Duodenal mucosa (tissue), 2 donors: ENCODE measurements at regions not wholly inside any gene's neighbourhood (a gene's known extent, or its start where the extent isn't known, plus 50 kb on each side); places are given as distances from the start of the nearest gene placed in this dataset.

Source experiments
- H3K27ac ChIP-seq: one replicate; pipeline ENCODE4 v1.7.0; 2013; ENCODE audit warnings: low read depth, low read length
- H3K27me3 ChIP-seq, 2 donors: one replicate each; pipeline ENCODE4 v1.7.0; 2013; ENCODE audit warnings: low read length in 2 of 2, control low read depth in 1 of 2; ENCODE audit not compliant: insufficient read depth in 2 of 2, control insufficient read depth in 1 of 2
- H3K36me3 ChIP-seq, 2 donors: one replicate each; pipeline ENCODE4 v1.7.0; 2013; ENCODE audit warnings: low read length in 2 of 2, control low read depth in 1 of 2; ENCODE audit not compliant: insufficient read depth in 2 of 2, control insufficient read depth in 1 of 2
- H3K4me1 ChIP-seq, 2 donors: one replicate each; pipeline ENCODE4 v1.7.0; 2013; ENCODE audit warnings: low read length in 2 of 2, control low read depth in 1 of 2; ENCODE audit not compliant: insufficient read depth in 2 of 2, control insufficient read depth in 1 of 2
- H3K4me3 ChIP-seq, 2 donors: one replicate each; pipeline ENCODE4 v1.7.0; 2013; ENCODE audit warnings: low read length in 2 of 2, low read depth in 1 of 2
- H3K9ac ChIP-seq, 2 donors: one replicate each; pipeline ENCODE4 v1.7.0; 2013; ENCODE audit warnings: low read length in 2 of 2, low read depth in 1 of 2
- H3K9me3 ChIP-seq, 2 donors: one replicate each; pipeline ENCODE4 v1.7.0; 2013; ENCODE audit warnings: low read length in 2 of 2, control low read depth in 1 of 2; ENCODE audit not compliant: control insufficient read depth in 1 of 2

DNA sequence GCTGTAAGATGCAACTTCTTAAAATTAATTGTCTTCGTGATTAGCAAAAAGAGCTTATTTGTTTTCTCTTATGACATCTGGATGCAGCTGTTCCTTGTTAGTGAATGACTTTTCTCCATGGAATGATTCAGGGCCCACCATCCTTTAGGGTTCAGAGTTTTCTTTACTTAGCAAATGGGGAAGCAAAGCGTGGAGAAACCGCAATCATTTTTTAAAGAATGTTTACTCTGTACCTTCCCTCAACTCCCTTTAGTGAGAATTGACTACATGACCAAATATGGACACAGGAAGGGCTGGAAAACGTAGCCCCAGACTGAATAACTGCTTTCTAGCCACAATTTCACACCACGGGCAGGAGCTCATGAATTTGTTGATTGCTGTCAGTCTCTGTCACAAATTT lies 130.1 kb downstream of the EDEM1 start:
- Histone ChIP-seq H3K27ac (no peak overlapping the region), H3K36me3 (no peaks in the 10 kb centered on the region), H3K4me3 (no peak overlapping the region), H3K9me3 (no peaks in the 10 kb centered on the region), H3K27me3 (no peaks in the 10 kb centered on the region), H3K9ac (no peak overlapping the region), H3K4me1 (peaks cover 3 to 14% of the 10 kb centered on the region in 2 donors)

DNA sequence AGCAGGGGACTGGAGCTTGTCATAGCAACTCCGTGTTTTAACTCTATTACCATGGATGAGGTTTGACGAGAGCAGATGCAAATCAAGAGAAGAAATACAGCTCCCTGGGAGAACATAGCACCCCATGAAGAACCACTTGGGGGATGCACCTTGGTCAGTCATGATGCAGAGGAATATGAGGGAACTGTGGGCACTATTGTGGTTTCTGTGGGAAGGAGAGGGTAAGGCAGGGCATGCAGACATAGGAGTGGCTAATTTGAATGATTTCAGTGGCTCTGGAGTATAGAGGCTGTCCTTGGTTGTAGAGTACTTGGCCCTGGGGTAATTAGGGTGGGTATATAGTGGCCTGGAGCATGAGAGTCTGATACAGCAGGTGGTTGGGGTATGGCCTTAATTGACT lies 131.9 kb downstream of the EDEM1 start:
- H3K4me3 ChIP-seq, result no peak overlapping the region
- no peak overlapping the region for H3K27ac ChIP-seq
- H3K9ac ChIP-seq, result no peak overlapping the region
- no peaks in the 10 kb centered on the region for H3K36me3 ChIP-seq
- no peaks in the 10 kb centered on the region for H3K27me3 ChIP-seq
- H3K4me1 ChIP-seq, result peaks cover 3 to 11% of the 10 kb centered on the region in 2 donors
- no peaks in the 10 kb centered on the region for H3K9me3 ChIP-seq

DNA sequence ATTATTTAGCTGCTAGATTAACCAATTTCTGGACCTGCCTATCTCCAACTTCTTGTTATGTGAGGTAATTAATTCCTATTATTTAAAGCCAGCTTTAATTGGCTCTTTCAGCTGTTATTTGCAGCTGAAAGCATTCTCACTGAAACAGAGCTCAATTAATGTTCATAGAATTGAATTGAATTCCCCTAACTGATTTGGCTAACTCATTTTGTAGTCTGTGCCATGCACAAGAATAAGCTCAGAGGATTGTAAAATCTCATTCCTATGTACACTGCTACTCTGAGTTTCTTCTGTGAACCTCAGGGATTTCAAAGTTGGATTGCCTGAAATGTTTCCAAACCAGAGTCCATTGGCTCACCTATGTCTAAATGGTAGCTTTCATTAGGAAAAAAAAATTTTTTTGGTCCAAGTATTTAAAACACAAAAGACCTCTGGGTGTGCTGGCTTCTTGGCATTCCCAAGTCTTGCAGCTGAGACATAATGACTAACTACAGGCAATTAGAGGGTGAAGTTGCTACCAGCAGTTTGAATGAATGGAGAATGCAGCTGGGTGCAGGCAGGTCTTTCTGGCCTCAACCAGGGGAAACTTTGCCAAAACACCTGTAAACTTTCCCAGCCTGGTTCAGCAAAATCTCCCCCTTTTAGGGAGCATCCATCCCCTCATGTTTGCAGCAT lies 134.3 kb downstream of the EDEM1 start:
- no peaks in the 10 kb centered on the region for H3K27me3 ChIP-seq
- H3K36me3 ChIP-seq, result no peaks in the 10 kb centered on the region
- no peaks in the 10 kb centered on the region for H3K4me1 ChIP-seq
- H3K27ac ChIP-seq, result no peak overlapping the region
- no peaks in the 10 kb centered on the region for H3K9me3 ChIP-seq
- H3K9ac ChIP-seq, result no peak overlapping the region
- no peak overlapping the region for H3K4me3 ChIP-seq

DNA sequence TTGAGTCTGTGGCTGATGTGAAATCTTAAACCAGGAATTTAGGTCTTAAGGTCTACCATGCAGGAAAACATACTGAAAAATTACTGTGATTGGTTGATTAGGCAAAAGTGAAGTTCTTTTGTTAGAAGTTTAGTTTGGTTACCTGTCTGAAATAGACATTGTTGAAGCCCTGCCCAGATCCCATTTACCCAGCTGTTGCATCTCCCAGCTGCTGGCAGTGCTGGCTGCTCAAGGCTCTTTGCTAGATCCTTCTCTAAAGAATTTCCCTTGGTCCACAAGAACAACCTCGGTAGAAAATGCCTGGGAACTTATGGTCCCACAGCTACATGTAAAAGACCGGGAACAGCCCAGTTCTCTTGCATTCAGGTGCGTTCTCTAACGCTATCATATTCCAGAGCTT lies 137.3 kb downstream of the EDEM1 start:
- Histone ChIP-seq H3K4me3 (no peak overlapping the region), H3K27ac (no peak overlapping the region), H3K36me3 (no peaks in the 10 kb centered on the region), H3K9ac (no peak overlapping the region), H3K4me1 (no peaks in the 10 kb centered on the region), H3K27me3 (no peaks in the 10 kb centered on the region), H3K9me3 (no peaks in the 10 kb centered on the region)

DNA sequence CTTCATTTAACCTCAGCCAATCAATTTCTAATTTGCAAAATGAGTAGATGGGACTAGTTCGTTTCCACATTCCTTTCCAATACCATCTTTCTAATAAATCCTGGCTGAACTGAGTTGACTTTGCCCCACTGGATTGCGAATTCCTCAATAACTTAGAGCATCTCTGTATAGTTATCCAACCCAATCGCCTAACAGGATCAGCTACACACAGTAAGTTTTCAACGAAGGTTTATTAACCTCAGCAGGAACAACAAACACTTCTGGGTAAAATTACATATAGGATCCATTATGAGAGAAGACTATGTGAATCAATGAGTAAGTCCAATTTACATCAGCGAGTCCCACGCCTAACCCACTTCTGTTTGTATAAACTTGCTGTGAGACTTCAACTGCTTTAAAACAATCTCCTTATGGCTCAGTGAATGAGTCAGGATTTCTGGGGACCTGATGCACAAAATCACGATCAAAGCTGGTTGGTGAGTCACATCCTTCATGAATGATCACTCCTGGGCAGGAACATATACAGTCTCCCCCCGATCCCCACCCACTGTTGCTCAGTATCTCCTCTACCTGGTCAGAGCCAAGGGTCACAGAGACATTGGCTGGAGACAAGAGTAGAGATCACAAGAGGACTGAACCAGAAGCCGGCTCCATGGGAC lies 142.8 kb downstream of the EDEM1 start:
- H3K4me3 ChIP-seq, result no peak overlapping the region
- no peaks in the 10 kb centered on the region for H3K27me3 ChIP-seq
- peaks cover 3 to 22% of the 10 kb centered on the region in 2 donors for H3K4me1 ChIP-seq
- no peaks in the 10 kb centered on the region for H3K36me3 ChIP-seq
- H3K27ac ChIP-seq, result no peak overlapping the region
- H3K9ac ChIP-seq, result no peak overlapping the region
- H3K9me3 ChIP-seq, result no peaks in the 10 kb centered on the region

DNA sequence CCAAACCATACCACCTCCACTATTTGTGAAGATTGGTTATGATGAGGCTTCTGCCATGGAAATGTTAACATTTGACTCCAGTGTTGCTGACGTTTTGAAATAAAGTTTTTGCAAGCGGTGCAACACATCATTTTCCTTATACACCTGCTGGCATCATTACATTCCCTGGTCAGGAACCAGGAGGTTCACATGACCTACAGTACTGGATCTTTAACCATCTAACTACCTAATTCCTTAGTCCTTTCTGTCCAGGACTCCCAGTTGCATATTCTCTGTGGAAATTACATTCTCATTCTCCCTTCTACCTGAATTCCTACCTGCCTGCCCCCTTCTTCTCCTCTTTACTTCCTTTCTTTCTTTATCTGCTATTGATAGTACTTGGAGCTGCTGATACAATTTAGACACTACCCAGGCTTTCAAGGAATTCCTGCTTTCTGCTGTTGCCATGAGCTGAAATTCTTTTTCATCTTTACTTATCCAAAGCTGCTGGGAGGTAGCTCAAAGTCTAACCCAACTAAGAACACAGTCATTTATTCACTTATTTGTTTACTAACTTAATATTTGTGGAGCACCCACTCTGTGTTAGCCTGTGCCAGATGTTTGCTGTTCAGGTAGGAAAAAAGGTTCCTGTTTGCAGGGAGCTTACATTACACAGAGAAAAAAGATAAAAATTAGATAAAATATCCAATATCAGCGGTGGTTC lies 144.2 kb downstream of the EDEM1 start:
- no peaks in the 10 kb centered on the region for H3K27me3 ChIP-seq

DNA sequence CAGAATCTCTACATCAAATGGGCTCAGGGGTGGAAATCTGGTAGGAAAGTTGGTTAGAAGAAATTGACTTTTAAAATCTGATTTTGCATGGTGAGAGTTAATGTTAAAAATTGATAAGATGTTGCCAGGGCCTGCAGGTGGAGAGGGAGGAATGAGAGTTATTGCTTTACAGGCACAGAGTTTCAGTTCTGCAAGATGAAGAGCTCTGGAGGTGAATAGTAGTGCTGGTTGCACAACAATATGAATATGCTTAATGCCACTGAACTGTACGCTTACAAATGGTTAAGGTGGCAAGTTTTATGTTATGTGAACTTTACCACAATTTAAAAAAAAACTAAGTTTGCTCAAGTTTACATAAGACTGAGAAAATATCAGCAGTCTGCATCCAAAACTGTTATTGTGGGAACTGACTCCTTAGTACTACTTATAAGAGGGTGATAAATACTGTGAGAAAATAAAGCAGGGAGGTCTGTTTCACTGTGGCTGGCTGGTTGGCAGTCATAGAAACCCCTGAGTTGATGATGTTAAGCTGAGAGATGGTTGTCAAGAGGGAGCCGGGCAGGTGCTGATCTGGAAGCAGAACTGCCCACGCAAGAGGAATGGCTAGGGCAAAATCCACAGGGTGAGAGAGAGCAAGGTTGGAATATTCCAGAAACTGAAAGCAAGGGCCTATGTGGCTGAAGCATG lies 144.9 kb downstream of the EDEM1 start:
- Histone ChIP-seq H3K9me3 (no peaks in the 10 kb centered on the region), H3K4me3 (no peak overlapping the region), H3K4me1 (peaks cover 3 to 22% of the 10 kb centered on the region in 2 donors), H3K36me3 (no peaks in the 10 kb centered on the region), H3K27me3 (no peaks in the 10 kb centered on the region), H3K9ac (no peak overlapping the region), H3K27ac (no peak overlapping the region)

More for the DNA sequence above, 144.2 kb downstream of the EDEM1 start:
- Histone ChIP-seq H3K4me1 (peaks cover 3 to 22% of the 10 kb centered on the region in 2 donors), H3K27ac (no peak overlapping the region), H3K4me3 (no peak overlapping the region), H3K9ac (no peak overlapping the region), H3K36me3 (no peaks in the 10 kb centered on the region), H3K9me3 (no peaks in the 10 kb centered on the region)

DNA sequence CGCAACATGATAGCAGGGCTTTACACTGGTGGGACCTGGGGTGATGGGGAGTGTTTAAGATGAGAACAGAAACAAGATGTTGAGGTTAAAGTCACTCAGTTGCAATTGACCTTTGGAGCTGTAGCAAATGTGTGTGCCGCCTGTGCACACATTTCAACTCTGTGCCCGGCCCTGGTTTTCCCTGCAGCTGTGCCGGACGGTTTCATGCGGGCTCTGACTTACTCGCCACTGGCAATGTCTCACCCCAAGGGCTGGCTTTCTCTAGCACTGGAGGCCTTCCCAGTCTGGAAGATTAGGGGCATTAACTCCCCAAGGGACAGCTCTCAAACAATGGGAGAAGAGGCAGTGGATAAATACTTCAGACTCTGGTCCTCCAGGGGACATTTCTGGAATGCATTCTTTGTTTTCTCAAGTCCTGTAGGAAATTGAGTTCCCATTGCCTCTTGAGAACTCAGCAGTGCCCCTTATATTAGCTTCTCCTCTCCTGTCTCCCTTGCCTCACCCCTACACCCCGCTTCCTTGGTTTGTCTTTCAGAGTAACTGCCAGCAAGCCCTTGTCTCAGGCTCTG lies 152.5 kb downstream of the EDEM1 start:
- Histone ChIP-seq H3K27ac (no peak overlapping the region), H3K36me3 (no peaks in the 10 kb centered on the region), H3K9me3 (no peaks in the 10 kb centered on the region), H3K27me3 (no peaks in the 10 kb centered on the region), H3K4me1 (peaks cover 7 to 21% of the 10 kb centered on the region in 2 donors), H3K9ac (no peak overlapping the region), H3K4me3 (no peak overlapping the region)

DNA sequence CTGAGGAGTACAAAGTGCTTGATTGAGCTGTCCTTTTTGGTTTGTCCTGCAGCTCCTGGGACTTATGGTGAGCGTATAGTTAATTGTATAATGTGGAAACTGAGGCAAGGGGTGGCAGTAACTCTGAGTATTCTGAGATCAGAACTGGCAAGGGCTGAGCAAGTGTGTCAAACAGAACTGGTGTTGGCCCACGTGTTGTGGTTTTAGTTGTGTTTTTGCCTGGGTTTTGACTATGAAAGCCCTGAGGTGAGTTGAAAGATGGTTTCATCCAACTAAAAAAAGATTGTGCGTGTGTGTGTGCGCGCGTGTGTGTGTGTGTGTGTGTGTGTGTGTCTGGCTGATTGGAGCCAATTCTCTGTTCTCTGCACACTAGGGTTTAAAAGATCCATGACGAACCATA lies 154.1 kb downstream of the EDEM1 start:
- no peaks in the 10 kb centered on the region for H3K36me3 ChIP-seq
- no peaks in the 10 kb centered on the region for H3K9me3 ChIP-seq
- no peak overlapping the region for H3K4me3 ChIP-seq
- H3K27me3 ChIP-seq, result no peaks in the 10 kb centered on the region
- no peak overlapping the region for H3K27ac ChIP-seq
- H3K4me1 ChIP-seq, result peaks cover 7 to 21% of the 10 kb centered on the region in 2 donors
- H3K9ac ChIP-seq, result no peak overlapping the region
